Lung (tissue), 11 donors: ENCODE measurements at regions not wholly inside any gene's neighbourhood (a gene's known extent, or its start where the extent isn't known, plus 50 kb on each side); places are given as distances from the start of the nearest gene placed in this dataset.

Experiments used
- ATAC-seq: fragments of 200-7000 bp; cut with Tn5 transposase; one replicate; pipeline ENCODE4 v1.9.1; 2020; ENCODE audit warnings: moderate number of reproducible peaks; ENCODE audit not compliant: insufficient read depth, low FRiP score
- DNase-seq, 3 donors: peaks; one replicate each; pipeline ENCODE4 v3.0.0-alpha.2; 2013 to 2017
- H3K27ac ChIP-seq, 2 donors: one replicate each; pipeline ENCODE4 v1.5.1; 2013; ENCODE audit warnings: mild to moderate bottlenecking in 2 of 2, moderate library complexity in 2 of 2, control low read depth in 1 of 2, inconsistent platforms in 1 of 2, low read depth in 1 of 2, low read length in 1 of 2
- H3K27me3 ChIP-seq, 3 donors: one replicate each; pipeline ENCODE4 v1.5.1; 2013; ENCODE audit warnings: low read length in 2 of 3; ENCODE audit not compliant: control insufficient read depth in 3 of 3, insufficient read depth in 3 of 3
- H3K36me3 ChIP-seq, 4 donors: one replicate each; pipeline ENCODE4 v1.5.1; 2013; ENCODE audit warnings: low read length in 4 of 4, mild to moderate bottlenecking in 1 of 4, moderate library complexity in 1 of 4; ENCODE audit not compliant: control insufficient read depth in 4 of 4, insufficient read depth in 4 of 4
- H3K4me1 ChIP-seq, 5 donors: one replicate each; pipeline ENCODE4 v1.5.1; 2013; ENCODE audit warnings: low read length in 5 of 5, mild to moderate bottlenecking in 2 of 5, moderate library complexity in 1 of 5; ENCODE audit not compliant: control insufficient read depth in 5 of 5, insufficient read depth in 5 of 5
- H3K4me3 ChIP-seq: one replicate; pipeline ENCODE4 v1.5.1; 2013; ENCODE audit warnings: mild to moderate bottlenecking, control low read depth, moderate library complexity
- H3K9ac ChIP-seq, 2 donors: one replicate each; pipeline ENCODE4 v1.5.1; 2013; ENCODE audit warnings: low read length in 2 of 2, control low read depth in 1 of 2; ENCODE audit not compliant: insufficient read depth in 1 of 2
- H3K9me3 ChIP-seq, 4 donors: one replicate each; pipeline ENCODE4 v1.5.1; 2013; ENCODE audit warnings: low read length in 3 of 4, mild to moderate bottlenecking in 1 of 4, moderate library complexity in 1 of 4; ENCODE audit not compliant: control insufficient read depth in 4 of 4, insufficient read depth in 3 of 4
- WGBS, 2 donors: extraction: QIAGEN DNeasy Blood & Tissue Kit; methylation state at CpG; one replicate each; pipeline ENCODE4 v1.1.7; 2013; 5-methylcytosine and 5-hydroxymethylcytosine counted together
- TF ChIP-seq, protein P1 (sequence below): IDR thresholded peaks from 2 replicates; pipeline ENCODE4 v1.5.1; 2012; ENCODE audit warnings: mild to moderate bottlenecking; ENCODE audit errors: control extremely low read depth, extremely low read depth
- donor health status: control.
- donor health status: control.
- donor health status: Bipolar disorder and iron deficiency.
- donor health status: healthy.
- donor health status: DM: yes; HTN: yes; CAD: no.

DNA sequence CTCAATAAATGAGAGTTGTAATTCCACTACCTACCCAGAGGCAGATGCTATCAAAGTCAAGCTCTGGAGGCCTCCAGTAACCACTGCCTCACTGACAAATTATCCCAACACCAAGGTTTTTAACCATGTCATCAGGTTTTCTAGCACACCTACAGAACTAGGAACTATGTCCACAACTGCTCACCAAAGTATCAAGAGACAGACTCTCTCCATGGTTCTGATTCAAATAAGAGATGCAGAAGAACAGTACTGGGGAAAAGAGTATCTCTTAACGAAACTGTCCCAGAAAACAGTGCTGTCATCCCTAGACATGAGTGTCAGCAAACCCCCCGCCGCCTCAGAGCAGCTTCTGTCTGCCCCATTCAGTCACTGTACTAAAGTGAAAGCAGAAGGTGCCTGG is 301.7 kb downstream of the OMA1 start:
- no peak overlapping the region for H3K4me3 ChIP-seq
- peaks cover 2 to 52% (median 36%) of the 10 kb centered on the region in 3 donors for H3K27me3 ChIP-seq
- WGBS, 2 donors: 81 to 83% methylated on average over 3 of the region's 3 CpGs
- no peaks in the 10 kb centered on the region for H3K36me3 ChIP-seq
- H3K9ac ChIP-seq: no peak overlapping the region
- H3K4me1 ChIP-seq: peaks cover 0 to 6% (median under 1%) of the 10 kb centered on the region in 5 donors
- ATAC-seq: no peak
- TF ChIP-seq, protein P1, sequence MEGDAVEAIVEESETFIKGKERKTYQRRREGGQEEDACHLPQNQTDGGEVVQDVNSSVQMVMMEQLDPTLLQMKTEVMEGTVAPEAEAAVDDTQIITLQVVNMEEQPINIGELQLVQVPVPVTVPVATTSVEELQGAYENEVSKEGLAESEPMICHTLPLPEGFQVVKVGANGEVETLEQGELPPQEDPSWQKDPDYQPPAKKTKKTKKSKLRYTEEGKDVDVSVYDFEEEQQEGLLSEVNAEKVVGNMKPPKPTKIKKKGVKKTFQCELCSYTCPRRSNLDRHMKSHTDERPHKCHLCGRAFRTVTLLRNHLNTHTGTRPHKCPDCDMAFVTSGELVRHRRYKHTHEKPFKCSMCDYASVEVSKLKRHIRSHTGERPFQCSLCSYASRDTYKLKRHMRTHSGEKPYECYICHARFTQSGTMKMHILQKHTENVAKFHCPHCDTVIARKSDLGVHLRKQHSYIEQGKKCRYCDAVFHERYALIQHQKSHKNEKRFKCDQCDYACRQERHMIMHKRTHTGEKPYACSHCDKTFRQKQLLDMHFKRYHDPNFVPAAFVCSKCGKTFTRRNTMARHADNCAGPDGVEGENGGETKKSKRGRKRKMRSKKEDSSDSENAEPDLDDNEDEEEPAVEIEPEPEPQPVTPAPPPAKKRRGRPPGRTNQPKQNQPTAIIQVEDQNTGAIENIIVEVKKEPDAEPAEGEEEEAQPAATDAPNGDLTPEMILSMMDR: no peak
- no peak for DNase-seq
- H3K27ac ChIP-seq: no peak overlapping the region
- peaks cover 0 to 2% (median 0%) of the 10 kb centered on the region in 4 donors for H3K9me3 ChIP-seq

DNA sequence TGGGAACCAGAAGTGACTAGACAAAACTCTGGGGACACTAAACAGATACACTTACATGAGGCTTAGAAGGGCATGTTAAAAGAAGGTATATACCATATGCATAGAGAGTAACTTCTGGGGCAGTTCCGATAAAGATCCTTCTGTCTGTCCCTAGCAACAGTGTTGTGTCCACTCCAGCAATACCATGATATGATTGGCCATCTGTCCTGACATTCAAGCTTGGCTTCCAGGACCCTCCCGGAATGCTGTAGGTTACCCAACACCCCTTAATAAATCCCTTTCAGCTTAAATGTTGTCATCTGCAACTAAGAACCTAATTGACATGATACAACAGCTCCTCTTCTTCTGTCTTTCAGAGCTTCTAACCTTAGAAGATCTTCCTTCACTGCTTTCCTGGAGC is 307.7 kb downstream of the OMA1 start:
- 34 to 64% methylated on average over 2 of the region's 2 CpGs for WGBS, 2 donors
- Histone ChIP-seq H3K4me1 (no peaks in the 10 kb centered on the region), H3K27me3 (peaks cover 0 to 9% (median 0%) of the 10 kb centered on the region in 3 donors), H3K9ac (no peak overlapping the region), H3K36me3 (no peaks in the 10 kb centered on the region), H3K27ac (peak overlapping the region in 1 of 2 donors; percentile 9), H3K4me3 (no peak overlapping the region), H3K9me3 (no peaks in the 10 kb centered on the region)
- DNase-seq (no peak), ATAC-seq (no peak)
- TF ChIP-seq, protein P1: no peak

DNA sequence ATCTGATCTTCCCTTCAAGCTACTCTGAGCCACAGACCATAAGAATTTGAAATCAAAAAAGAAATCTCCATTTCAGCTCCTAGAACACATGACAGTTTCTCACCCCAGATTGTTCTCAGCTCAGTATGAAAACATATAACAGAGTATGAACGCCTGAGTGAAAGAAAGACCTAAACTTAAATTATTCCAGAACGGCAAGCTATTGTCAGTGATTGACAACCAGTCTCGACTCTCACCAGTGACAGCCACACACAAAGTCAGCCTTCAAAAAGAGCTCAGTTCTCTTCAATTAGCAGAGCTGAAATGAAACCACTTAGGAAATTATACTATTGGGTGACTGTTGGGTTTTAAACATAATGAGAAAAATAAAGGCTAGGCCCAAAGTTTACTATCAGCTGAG is 312.8 kb downstream of the OMA1 start:
- ATAC-seq (no peak), DNase-seq (no peak)
- no peaks in the 10 kb centered on the region for H3K27me3 ChIP-seq
- H3K36me3 ChIP-seq: no peaks in the 10 kb centered on the region
- H3K4me3 ChIP-seq: no peak overlapping the region
- no peak overlapping the region for H3K27ac ChIP-seq
- TF ChIP-seq, protein P1: no peak
- H3K9ac ChIP-seq: no peak overlapping the region
- 79 to 86% methylated on average over 3 of the region's 3 CpGs for WGBS, 2 donors
- no peaks in the 10 kb centered on the region for H3K9me3 ChIP-seq
- no peaks in the 10 kb centered on the region for H3K4me1 ChIP-seq

DNA sequence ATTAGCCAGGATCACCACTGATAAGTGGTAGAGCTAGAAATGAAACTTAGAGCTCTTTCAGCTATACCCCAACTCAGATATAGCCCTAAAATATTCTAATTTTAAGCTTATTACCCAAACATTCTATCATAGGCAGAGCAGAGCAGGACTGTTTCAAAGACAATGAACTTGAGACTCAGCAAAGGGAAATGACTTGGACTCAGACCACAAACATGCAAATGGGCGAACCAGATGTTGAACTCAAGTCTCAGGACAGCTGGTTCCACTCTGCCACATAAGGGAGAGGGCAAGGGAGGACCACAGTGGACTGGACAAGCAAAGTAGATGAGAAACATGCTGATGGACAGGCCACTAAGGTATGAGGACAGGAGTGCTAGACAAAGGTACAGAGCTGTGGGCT is 315.3 kb downstream of the OMA1 start:
- Histone ChIP-seq H3K27me3 (no peaks in the 10 kb centered on the region), H3K27ac (no peak overlapping the region), H3K36me3 (no peaks in the 10 kb centered on the region), H3K9ac (no peak overlapping the region), H3K4me1 (no peaks in the 10 kb centered on the region), H3K9me3 (no peaks in the 10 kb centered on the region), H3K4me3 (no peak overlapping the region)
- TF ChIP-seq, protein P1: no peak
- no peak for ATAC-seq
- 73 to 90% methylated on average over 1 of the region's 1 CpG for WGBS, 2 donors
- no peak for DNase-seq
